ENCODE measurements at regions not wholly inside any gene's neighbourhood (a gene's known extent, or its start where the extent isn't known, plus 50 kb on each side); places are given as distances from the start of the nearest gene placed in this dataset.

DNA sequence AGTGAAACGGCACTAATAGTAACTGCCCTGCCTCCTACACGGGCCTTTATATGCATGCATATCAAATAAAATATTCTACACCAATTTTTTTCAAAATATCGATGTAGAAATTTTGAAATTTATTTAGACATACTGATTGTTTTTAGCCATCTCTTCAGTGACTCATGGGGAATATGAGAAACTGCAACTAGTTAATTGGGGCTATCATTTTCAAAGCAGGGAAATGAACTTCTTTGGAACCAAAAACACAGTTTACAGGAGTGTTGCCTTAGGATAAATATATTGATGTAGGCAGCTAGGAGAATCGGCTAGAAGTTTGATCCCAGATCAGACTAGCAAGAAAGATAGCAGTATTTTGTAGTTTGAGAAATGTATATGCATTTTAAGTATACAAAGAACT lies 1010.8 kb upstream of the AGA start:
- TF ChIP-seq, protein P1, sequence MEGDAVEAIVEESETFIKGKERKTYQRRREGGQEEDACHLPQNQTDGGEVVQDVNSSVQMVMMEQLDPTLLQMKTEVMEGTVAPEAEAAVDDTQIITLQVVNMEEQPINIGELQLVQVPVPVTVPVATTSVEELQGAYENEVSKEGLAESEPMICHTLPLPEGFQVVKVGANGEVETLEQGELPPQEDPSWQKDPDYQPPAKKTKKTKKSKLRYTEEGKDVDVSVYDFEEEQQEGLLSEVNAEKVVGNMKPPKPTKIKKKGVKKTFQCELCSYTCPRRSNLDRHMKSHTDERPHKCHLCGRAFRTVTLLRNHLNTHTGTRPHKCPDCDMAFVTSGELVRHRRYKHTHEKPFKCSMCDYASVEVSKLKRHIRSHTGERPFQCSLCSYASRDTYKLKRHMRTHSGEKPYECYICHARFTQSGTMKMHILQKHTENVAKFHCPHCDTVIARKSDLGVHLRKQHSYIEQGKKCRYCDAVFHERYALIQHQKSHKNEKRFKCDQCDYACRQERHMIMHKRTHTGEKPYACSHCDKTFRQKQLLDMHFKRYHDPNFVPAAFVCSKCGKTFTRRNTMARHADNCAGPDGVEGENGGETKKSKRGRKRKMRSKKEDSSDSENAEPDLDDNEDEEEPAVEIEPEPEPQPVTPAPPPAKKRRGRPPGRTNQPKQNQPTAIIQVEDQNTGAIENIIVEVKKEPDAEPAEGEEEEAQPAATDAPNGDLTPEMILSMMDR (IDR thresholded peaks at IDR 0.05; ENCODE audit: low read depth, low read length), result no peak
- DNase-seq (ENCODE audit: extremely low read depth, low read depth), result no peak

DNA sequence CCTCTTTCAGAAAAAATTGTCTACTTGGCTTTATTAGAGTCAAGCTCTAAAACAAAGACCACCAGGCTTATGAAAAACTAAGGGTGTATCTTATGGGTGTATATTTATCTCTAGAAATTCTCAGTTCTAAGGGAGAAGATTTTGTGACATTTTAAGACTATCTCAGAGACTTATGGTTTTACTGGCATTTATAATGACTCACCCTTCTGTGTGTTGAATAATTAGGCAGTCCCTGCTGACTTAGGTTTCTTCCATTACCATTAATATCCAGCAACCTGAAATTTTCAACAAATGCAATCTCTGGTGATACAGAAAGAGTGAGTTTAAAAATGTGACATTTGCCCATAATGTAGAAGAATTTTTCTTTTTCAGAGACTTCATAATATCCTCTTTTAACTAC lies 1015.0 kb upstream of the AGA start:
- DNase-seq (ENCODE audit: extremely low read depth, low read depth), result no peak
- TF ChIP-seq, protein P1 (IDR thresholded peaks at IDR 0.05; ENCODE audit: low read depth, low read length), result no peak

DNA sequence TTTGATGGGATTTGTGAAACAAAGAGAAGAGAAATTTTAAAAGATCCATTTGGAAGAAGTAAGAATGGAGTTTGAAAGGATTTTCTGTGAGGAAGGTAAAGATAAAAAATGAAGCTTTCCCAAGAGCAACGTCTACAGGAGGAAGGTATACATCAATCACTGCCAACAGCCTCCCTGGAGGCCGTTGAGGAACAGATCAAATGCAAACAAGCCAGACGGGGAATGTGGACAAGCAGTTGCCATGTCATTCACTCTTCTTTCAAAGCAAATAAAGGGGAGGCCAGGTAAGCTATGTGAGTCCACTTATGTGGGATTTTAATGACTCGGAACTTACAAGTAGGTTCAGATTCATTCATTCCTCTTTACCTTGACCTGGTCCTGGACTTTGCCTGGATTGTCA lies 1020.5 kb upstream of the AGA start:
- DNase-seq (ENCODE audit: extremely low read depth, low read depth), result no peak
- TF ChIP-seq, protein P1 (IDR thresholded peaks at IDR 0.05; ENCODE audit: low read depth, low read length), result no peak

DNA sequence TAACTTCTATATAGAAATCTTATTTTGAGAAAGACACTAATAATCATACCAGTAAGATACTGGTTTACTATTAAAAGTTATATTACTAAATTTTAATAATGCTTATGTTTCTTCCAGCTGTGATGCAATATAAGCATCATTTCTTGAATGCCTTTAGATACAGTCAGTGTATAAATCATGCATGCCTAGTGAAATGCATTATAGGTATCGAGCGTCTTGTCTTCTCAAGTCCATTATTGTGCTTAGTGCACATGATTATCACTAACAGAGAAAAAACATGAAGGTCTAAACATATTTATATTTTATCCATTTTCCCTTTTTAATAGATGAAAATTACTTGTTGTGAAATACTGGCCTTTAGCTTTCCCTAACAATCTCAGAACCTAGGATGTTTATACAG lies 1021.5 kb upstream of the AGA start:
- no peak for DNase-seq (ENCODE audit: extremely low read depth, low read depth)
- TF ChIP-seq, protein P1 (IDR thresholded peaks at IDR 0.05; ENCODE audit: low read depth, low read length), result no peak

DNA sequence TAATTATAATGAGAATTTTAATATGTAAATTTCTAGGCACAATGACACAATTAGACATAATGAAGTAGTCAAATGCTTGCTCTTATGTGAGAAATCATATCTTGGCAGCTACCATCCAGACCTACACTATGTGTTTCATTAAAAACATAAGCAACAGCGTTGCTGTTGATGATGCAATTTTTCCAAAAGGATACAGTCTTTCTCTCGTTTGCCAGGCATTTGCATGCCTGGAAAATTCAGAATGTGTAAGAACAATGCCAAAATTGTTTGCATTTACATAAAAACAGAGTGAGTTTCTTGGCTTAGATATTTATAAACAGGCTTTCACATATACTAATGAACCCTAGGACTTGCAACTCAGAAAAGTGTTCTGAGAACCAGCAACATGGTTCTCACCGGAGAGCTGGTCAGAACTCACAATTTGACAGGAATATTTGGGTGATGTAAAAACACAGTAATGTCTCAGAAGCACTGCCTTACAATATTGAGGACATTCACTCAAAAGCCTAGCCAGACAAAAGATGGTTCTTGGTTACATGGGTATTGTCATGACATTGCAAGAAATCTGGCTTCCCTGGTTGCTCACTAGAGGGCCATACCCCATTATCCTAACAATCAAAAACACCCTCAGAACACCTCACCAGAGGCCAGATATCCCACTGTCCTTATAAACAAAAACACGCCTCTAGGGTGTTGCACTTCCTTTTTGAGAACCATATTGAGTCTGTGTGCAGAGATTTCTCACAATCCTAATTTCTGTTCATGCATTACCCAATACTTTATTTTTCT lies 1029.0 kb upstream of the AGA start:
- DNase-seq (ENCODE audit: extremely low read depth, low read depth), result no peak
- TF ChIP-seq, protein P1 (IDR thresholded peaks at IDR 0.05; ENCODE audit: low read depth, low read length), result no peak

DNA sequence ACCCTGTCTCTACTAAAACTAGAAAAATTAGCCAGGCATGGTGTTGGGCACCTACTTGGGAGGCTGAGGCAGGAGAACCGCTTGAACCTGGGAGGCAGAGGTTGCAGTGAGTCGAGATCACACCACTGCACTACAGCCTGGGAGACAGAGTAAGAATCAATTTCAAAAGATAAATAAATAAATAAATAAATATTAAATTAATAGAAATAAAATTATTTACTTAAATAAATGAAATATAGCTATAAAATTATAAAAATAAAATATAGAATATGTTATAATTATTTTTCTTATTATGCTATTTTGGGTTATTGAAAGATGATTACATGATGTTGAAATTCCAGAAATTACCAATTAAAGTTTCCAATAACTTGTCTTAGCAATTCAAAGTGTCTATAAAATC lies 1029.8 kb upstream of the AGA start:
- TF ChIP-seq, protein P1 (IDR thresholded peaks at IDR 0.05; ENCODE audit: low read depth, low read length), result no peak
- DNase-seq (ENCODE audit: extremely low read depth, low read depth), result no peak

DNA sequence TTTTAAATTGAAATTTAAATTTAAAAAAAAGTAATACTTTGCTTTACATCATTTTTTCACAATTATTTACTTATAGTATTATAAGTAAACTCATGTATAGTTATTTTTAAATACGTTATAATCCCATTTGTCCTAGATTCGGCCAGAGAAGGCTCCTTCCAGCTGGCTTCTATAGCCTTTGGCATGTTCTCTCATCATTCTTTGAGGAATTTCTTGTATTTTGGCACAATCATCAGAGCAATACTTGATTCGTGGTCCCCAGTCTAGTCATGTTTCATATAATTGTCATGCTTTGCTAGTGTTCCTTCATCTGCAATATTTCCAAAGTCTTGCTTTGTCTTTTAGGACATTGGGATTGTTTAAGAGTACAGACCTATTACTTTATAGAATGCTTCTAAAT lies 1037.9 kb upstream of the AGA start:
- TF ChIP-seq, protein P1 (IDR thresholded peaks at IDR 0.05; ENCODE audit: low read depth, low read length), result no peak
- no peak for DNase-seq (ENCODE audit: extremely low read depth, low read depth)
